Fibroblast of the aortic adventitia (primary cell): ENCODE measurements at regions not wholly inside any gene's neighbourhood (a gene's known extent, or its start where the extent isn't known, plus 50 kb on each side); places are given as distances from the start of the nearest gene placed in this dataset.

ENCODE experiments used
- DNase-seq: peaks from one replicate; pipeline ENCODE4 v3.0.0-alpha.2; 2010; ENCODE audit warnings: low read depth
- H3K4me3 ChIP-seq: 2 replicates; pipeline ENCODE4 v1.5.1; 2011; ENCODE audit warnings: low read depth, mild to moderate bottlenecking, control low read depth, low read length, moderate library complexity
- TF ChIP-seq, protein P1 (sequence below): IDR thresholded peaks from 2 replicates; pipeline ENCODE4 v1.5.1; 2011; ENCODE audit warnings: mild to moderate bottlenecking, low read length, control low read depth, inconsistent platforms; ENCODE audit not compliant: insufficient read depth

DNA sequence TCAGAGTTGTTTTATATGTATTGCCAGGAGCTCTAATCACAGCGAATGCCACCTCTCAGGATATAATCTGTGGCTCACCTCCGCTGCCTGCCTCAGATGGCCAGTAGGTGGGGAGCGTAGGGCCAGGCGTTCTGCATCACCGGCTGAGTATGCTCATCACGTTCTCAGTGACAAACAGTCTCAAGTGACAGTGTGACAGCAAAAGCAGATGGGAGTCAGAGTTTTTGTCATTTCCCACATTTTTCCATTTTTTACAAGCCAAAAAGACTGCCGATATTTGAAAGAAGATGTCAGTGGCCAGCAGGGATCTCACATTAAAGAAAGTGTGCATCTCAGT, 208.7 kb downstream of the ALDH8A1 start:
- TF ChIP-seq, protein P1, sequence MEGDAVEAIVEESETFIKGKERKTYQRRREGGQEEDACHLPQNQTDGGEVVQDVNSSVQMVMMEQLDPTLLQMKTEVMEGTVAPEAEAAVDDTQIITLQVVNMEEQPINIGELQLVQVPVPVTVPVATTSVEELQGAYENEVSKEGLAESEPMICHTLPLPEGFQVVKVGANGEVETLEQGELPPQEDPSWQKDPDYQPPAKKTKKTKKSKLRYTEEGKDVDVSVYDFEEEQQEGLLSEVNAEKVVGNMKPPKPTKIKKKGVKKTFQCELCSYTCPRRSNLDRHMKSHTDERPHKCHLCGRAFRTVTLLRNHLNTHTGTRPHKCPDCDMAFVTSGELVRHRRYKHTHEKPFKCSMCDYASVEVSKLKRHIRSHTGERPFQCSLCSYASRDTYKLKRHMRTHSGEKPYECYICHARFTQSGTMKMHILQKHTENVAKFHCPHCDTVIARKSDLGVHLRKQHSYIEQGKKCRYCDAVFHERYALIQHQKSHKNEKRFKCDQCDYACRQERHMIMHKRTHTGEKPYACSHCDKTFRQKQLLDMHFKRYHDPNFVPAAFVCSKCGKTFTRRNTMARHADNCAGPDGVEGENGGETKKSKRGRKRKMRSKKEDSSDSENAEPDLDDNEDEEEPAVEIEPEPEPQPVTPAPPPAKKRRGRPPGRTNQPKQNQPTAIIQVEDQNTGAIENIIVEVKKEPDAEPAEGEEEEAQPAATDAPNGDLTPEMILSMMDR: no peak
- no peak overlapping the region for H3K4me3 ChIP-seq
- DNase-seq: no peak

DNA sequence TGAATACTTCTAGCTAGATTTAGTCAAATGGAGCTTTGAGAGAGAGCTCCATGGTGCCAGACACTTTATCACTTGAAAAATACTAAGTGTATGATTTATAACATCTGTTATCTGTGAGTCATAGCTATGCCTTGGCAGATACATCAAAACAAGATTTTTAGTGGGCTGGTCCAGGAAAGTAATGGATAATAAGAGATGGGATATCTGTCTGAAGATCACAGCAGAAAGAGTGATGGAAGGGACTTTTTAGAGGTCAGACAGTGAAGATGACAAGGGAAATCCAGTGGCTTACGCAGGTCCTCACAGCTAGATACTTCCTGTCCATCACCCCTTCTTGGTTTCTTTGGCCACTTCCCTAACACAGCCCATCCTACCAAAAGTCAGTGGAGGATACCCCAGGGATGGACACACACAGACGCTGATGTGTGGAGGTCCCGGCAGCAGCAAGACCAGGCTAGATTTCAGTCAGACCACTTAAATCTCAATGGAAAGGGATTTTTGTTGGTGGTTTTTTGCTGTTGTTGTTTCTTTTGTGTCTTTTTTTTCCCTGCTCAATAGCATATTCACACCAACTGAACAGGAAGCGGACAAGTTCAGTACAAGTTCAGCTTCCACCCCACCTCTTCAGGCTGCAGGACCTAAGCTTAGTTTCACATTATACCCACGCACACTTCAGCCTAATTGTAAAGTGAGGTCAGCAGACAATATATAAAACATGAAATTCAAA, 209.3 kb downstream of the ALDH8A1 start:
- no peak overlapping the region for H3K4me3 ChIP-seq
- peak; percentile 86 for DNase-seq
- TF ChIP-seq, protein P1: no peak

DNA sequence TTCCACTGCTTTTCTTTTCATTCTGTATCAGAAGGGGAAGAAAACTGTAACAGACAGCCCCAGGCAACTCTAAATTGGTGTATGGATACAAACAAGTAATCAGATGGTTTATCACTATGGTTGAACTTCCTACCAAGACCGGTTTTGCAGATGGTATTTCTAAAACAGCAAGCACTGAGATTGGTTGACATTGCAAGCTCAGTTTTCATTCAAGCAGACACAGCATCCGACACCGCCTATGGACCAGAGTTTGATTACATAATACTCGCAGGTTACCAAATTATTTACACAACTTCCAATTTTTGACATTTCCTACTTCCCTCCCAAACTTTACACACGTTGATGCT, 209.9 kb downstream of the ALDH8A1 start:
- TF ChIP-seq, protein P1: no peak
- H3K4me3 ChIP-seq: no peak overlapping the region
- no peak for DNase-seq

DNA sequence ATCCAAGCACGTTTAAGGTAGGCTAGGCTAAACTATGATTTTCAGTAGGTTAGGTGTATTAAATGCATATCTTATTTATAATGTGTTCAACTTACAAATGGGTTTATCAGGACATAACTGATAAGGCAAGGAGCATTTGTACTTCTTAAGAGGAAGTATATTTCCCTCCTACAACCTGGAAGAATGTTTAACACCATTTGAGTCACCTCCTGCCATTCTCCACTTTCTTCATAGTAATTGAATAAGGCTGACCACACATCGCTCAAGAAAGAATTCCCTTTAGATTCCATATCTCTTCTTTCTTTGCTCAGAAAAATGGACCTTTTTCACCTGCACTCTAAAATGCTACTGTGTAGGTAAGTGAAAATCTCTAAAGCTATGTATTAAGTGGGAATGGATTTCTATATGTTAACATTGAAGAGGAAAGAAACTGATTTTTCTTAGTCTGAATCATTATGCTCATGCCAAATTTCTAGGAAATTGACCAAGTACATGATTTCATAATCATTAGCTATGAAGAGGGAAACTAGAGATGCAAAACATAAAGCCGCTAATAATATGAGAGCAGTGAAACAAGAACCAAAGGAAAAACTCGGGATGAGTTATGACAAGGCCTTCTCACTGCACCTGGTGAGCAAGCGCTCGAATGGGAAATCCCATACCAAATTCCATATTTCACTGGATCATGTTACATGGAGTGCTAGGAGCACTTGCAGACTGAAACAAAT, 210.4 kb downstream of the ALDH8A1 start:
- DNase-seq: peak; percentile 30

DNA sequence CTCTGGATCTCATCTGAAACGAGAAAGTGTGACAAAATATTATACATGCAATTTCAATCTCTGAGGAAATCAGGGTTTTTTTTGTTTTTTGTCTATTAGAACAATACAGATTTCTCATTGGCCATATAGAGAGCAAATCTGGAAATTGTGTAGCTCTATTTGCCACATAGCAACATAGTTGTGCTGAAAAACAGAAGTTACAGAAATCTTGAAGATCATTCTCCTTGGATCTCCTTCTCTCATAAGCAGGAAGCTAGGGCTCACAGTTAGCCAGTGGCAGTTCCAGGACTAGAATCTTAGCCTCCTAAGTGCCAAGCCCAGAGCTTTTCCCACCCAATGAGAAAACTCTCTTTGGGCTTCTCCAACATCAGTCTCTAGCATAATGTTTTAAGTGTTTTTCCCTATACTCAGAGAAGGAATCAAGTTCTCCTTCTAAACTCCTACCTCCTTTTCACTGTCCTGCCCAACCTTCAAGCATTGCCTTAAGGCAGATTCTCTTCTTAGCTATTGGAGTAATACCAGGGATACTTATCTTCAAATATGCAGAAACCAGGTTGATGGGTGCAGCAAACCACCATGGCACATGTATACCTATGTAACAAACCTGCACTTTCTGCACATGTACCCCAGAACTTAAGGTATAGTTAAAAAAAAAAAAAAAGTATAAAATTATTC, 211.6 kb downstream of the ALDH8A1 start:
- no peak for DNase-seq

More for the DNA sequence above, 210.4 kb downstream of the ALDH8A1 start:
- H3K4me3 ChIP-seq: no peak overlapping the region
- TF ChIP-seq, protein P1: no peak

DNA sequence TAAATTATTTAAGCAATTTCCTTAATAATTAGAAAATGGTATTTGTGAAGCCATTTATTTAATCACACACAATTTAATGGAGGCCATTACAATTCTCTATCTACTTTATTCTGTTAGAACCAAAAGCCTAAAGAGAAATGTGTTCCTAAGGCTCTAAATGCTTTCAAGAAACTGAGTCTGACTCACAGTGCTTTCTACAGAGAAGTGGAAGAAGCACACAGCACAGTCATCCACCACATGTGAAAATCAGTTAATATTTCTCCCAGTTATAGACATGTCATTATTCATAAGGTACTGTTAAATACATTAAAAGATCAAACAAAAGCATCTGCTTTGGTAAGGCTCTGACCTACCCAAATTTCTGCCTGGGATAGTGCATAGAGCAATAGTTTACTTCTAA, 214.4 kb downstream of the ALDH8A1 start:
- DNase-seq: no peak
- TF ChIP-seq, protein P1: no peak
- H3K4me3 ChIP-seq: no peak overlapping the region

More for the DNA sequence above, 211.6 kb downstream of the ALDH8A1 start:
- no peak overlapping the region for H3K4me3 ChIP-seq
- TF ChIP-seq, protein P1: no peak
